DMS53 (cell line): ENCODE measurements at regions not wholly inside any gene's neighbourhood (a gene's known extent, or its start where the extent isn't known, plus 50 kb on each side); places are given as distances from the start of the nearest gene placed in this dataset.
"Not testable (repeated sequence)": the region's sequence is repeated elsewhere in the genome, so short reads cannot be mapped to it uniquely, and the experiment has no call there.

Experiments
- DNase-seq: peaks from one replicate; lab custom pipeline; 2025; lab: John Stamatoyannopoulos, UW

DNA sequence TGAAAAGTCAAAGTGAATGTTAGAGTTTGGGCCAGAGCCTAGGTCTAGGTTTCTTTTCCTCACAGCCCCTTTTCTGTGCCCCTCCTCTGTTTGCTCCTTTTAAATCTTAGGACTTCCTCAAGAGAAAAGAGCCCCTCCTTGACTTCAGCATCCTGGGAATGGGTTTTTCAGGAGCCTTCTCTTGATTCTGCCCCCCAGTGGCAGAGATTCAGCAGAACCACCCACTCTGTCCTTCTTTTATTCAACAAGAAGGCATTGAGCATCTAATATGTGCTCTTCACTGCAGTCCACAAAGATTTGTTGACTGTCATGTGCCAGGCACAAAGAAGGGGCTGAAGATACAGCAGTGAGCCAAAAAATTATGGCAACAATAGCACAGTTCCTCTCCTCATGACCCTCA lies 270.8 kb upstream of the CDH5 start:
- no peak for DNase-seq

DNA sequence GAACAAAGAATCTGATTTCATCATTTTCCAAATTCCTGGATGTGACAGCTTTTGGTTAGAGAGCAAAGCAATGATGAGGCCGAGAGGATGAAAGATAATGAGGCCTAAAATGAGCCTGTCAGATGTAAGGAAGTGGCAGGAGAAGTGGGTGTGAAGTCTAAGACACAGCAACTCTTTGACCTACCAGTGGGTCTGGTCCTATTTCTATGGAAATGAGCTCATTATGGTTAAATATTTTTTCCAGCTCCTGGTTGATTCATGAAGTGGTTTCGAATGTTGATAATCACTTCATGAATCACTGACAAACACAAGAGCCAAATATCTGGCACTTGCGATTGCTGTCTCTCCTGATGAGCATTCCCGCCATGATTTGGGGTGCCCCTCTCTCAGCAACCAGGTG lies 273.3 kb upstream of the CDH5 start:
- DNase-seq, result no peak

DNA sequence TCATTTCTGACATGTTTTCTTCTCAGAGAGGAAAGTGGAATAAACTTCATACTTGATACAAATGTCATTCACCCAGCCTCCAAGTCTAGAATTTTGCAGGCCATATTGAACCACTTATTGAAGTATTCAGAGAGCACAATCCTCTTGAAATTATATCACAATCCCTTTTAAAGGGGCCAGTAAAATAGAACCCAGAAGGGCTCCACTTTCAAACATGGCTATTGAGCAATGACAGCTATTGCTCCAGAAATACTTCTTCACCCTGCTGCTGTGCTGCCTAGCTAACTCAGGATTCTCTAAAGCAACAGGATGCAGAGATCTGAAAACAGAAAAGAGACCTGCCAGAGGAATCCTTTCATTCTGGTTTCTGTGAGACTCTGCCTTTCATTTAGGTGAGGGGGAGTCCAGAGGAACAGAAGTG lies 275.0 kb upstream of the CDH5 start:
- DNase-seq, result no peak

DNA sequence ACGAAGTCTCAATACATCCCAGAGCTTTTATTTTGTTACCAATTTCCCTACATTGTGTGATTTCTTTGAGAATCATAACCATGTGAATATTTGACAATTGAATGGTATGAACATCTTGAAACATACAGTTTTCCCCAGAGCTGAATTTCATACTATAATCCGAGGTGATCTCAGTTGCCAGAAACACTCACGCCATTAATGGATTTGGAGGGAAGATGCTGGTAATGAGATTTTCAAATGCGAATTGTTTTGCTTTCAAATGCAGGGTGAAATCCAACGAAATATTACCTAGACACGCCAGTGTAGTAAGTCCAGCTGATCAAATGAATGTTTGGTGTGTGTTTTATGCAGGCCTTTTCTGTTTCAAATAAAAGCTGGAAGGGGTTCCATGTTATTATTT lies 277.8 kb upstream of the CDH5 start:
- DNase-seq, result no peak

DNA sequence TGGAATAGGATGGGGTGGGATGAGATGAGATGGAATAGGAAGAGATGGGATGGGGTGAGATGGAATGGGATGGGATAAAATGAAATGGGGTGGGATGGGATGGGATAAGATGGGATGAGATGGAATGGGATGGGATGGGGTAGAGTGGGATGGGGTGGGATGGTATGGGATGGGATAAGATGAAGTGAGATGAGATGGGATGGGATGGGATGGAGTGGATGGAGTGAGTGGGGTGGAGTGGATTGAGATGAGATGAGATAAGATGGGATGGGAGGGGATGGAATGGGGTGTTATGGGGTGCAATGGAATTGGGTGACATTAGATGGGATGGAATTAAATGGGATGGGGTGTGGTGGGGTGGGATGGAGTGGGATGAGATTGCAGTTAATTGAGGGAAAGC lies 279.2 kb upstream of the CDH5 start:
- DNase-seq, result no peak

DNA sequence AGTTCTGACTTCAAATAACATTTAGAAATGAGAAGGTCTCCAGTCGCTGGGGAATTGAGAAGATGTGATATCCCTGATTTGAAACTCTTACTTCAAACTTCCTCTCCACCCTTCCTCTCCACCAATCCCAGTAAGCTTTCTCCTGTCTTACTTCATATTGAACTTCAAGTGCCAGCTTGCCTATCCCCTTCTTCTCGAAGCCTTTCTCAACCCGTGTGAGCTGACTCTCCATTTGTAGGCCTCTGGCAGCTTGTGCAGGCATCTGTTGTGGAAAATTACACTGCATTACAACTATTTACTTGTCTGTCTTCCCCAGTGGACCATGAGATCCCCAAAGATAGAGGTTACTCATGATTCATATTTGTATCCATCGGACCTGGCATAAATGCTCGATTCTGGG lies 280.8 kb upstream of the CDH5 start:
- DNase-seq, result no peak

DNA sequence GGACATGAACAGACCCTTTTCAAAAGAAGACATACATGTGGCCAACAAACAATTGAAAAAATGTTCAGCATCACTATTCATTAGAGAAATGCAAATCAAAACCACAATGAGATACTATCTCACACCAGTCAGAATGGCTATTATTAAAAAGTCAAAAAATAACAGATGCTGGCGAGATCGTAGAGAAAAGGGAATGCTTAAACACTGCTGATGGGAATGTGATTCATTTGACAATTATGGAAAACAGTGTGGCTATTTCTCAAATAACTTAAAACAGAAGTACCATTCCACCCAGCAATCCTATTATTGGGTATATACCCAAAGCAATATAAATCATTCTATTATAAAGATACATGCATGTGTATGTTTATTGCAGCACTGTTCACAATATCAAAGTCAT lies 281.8 kb upstream of the CDH5 start:
- not testable (repeated sequence) for DNase-seq

DNA sequence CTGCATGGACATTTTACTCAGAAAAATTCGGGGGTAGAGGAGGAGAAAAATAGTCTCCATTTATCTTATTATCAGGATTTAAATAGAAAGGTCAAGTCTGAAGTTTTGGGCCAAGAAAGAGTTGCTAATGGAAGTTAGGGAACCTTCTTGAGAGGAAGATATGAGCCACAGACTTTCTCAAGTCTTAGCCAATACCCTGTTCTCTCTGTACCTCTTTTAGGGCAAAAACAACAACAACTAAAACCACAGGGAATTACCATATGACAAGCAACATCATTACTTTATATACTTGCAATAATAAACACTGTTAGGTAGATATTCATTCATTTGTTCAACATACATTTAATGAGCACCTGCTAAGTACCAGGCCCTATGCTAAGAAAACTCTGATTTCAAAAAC lies 282.2 kb upstream of the CDH5 start:
- no peak for DNase-seq

DNA sequence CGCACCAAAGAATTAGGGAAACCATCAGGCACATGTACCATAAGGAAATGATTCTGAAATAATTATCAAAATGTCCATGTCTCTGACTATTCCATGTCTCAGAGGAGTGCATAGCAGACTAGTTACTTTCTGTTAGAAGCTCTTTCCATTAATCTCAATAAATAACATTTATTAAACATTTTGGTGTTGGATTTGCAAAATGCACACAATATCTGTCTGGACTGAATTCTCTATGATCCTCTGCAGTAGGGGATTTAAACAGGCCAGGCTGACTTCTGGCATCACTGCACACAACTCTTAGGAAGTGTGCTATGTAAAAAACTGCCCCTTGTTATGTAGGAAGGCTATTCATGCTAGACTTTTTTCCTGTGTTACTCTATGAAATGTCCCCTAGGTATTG lies 283.3 kb upstream of the CDH5 start:
- no peak for DNase-seq

DNA sequence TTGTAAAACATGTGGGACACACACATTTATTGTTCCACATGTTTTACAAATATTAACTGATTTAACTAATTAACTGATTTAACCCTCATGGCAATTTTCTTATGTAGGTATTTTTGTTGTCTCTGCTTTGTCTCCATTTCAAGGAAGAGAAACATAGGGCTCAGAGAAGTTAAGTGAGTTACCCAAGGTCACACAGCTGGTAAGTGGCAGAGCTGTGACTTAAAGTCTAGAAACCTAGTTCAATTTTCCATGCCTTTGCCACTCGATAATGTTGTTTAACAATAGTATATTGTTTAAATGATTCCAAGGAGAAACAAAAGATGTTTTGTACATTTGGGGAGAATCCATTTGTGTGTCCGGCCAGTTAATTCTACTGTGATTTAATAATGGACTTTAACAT lies 284.1 kb upstream of the CDH5 start:
- no peak for DNase-seq

DNA sequence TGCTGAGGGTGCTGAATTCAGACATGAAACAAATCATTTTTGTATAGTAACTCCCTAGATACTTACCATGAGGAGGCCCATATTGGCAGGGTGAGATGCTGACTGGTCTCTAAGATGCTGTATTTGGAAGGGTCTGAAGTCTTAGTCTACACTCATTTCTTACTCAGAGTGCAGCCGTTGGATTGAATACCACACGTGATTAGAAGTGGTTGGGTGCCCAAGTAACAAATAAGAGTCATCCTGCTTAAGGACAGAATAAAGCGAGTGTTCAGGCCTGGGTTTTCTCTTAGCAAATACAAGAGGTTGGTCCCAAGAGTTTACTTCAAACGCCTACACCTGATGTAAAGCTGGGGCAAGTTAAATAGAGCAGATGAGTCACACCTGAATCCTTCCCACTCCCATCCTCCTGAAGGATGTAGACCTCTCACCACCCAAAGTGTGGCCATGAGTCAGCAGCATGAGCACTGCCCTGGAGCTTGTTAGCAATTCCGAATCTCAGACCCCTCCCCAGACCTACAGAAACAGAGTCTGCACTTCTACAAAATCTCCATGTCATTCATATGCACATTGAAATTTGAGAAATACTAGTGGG lies 284.6 kb upstream of the CDH5 start:
- peak; percentile 9 for DNase-seq

DNA sequence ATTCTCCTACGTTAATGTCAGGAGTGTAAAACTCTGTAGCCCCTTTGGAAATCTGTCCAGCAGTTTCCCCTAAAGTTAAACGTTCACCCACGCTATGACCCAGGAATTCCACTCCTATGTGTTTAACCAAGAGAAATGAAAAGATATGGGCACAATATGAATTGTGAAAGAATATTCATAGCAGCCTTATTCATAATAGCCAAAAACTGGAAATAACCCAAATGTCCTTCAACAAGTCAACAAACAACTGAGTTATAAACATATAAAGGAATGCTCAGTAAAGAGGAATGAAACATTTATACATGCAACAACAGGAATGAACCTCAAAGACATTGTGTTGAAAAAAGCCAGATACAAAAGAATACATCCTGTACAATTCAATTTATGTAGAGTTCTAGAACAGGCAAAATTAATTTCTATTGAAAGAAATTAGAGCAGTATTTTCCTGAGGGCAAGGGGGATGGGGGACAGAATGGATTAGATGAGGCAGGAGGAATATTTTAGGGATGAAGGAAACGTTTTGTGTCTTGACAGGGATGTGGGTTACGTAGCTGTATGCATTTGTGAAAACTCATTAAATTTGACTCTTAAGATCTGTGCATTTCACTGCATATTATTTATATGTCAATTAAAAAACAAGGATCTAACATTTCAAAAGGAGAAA lies 286.7 kb upstream of the CDH5 start:
- DNase-seq, result no peak

DNA sequence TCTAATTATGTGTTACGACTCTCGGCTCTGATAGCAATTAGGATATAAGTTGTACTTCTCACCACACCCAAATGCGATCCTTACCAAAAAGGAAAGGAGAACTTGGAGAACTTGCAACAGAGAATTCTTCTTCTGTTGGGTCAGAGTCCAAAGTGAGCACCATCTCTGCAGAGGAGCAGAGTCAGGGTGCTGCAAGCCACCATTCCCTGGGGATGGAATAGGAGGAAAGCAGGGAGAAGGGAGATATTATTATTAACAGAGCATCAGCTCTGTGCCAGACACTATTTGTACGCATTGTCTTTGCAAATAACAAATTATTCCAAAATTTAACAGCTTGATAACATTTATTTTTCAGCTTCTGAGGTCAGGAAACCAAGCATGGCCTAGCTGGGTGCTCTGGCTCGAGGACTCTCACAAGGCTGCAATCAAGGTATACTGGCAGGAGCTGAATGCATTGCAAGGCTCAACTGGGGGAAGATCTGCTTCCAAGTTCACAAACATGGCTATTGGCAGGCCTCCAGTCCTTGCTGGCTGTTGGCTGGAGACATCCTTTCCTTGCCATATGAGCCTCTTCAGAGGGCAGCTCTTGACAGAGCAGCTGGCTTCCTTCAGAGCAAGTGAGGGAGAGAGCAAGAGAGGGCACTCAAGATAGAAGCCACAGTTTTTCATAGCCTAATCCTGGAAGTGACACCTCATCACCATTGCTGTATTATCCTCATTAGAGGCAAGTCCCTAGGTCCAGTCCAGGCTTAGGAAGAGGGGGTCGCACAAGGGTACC lies 296.2 kb upstream of the CDH5 start:
- no peak for DNase-seq

DNA sequence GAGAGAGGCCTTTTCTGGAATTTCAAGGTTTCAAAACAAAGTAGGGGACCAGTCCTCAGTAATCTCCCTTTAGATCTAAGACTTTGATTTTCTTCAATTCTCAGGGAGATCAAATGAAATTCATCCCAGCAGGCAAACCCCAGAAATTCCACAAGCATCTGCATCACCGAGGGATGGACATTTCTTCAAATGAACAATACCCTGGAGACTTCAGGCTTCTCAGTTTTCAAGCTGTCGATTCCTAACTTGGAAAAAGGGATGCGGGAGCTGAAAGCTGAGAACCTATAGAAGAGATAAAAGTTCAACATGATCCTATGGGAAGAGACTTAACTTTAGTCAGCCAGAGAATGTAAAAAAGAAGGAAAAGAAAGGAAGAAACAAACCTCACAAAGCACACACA lies 296.9 kb upstream of the CDH5 start:
- DNase-seq, result no peak

DNA sequence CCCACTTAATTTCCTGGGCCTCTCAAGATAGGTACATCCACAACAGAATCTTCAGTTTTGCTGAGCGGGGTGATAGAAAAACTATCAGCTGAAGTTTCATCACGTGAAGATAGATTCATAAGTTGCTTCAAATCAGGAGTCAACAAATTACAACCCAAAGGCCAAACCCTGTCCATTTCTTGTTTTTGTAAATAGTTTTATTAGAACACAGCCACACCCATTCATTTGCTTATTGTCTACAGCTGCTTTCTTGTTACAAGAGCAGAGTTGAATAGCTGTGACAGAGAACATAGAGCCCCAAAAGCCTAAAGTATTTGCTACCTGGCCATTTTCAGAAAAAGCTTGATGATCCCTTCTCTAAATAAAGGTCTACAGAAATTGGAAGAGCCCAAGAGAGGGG lies 300.1 kb upstream of the CDH5 start:
- DNase-seq, result no peak

DNA sequence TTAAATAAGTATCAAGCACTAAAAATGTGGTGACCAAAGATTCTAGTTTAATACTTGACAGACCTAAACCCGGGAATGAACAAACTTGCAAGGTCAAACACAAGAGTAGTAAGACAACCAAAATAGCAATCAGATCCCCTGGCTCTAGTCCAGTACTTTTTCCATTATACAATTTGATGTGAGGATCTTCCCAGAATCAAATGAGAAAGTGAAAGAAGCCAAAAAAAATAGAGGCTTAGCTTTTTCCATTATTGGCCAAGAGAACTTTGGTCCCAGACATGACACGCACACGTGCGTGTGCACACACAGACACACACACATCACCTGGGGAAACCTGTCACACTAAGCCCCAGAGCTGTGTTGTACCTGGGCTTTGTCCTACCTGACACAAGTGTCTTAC lies 300.6 kb upstream of the CDH5 start:
- DNase-seq, result no peak

DNA sequence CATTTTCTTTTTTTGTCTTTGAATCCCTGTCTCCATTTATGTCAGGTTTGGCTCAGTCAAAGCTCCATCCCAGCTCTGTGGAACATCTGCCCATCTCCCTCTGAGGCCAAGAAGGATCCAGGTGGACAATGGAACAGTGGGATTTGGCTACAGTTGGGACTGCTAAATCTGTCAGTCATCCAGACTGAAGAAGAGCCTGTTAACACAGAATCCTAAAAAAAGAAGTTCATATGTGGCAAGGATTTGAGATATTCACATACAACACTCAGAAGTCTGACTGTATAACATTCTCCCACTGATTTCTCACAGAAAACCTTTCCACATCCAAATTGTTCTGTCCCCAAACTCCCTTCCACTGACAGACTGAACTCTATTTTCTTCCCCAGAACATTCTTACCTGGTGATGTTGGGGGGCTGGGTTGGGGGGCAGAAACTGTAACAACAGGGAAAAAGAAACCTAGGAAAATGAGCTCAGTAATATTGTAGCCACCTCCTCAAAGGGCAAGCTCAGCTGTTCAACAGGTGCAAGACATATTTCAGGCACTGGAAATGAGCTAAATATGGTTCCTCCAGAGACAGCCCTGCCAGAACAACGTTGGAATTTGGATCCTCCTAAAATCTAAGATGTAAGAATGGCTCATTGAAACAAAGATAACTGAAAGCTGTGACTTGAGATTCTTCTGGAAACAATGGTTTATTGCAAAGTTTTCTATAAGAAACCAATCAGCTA lies 301.5 kb upstream of the CDH5 start:
- DNase-seq, result no peak

DNA sequence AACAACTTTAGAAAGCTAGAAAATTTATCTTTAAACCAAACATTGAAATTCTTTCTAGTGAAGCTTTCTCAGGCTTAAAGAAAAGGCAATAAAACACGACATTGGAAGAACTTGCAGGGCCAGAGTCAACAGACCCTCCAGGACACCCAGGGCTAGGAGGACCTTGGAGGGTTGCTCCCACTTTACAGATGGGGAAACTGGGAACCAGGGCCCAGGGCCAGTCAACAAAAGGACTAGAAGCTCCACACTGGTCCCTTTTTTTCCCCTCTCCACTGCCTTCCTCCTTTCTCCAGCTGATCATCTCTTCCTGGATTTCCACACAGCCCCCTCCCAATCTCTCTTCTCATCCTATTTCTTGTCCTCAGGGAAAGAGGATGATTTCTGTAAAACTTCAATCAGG lies 307.7 kb upstream of the CDH5 start:
- DNase-seq, result no peak

DNA sequence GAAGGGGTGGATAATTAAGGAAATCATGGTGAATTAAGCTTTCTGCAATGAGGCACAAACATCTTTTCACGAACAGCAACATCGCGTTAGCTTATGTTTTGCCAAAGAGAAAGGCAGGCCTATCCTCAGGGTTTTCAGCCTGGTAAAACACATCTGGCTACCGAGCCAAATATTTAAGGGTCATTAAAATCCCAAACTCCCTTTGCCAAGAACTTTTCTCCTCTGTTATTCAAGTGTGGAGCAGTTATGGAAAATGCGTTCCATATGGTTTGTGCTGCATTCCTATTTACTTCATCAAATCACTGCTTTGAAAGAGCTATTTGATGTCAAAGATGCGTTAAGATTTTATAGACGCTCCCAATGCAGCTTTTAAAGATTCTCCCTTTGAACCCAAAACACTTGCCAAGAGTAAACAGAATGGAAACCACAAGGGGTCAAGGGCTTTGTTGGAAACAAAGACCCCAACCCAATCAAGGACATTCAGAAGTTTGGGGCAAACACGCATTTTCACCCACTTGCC lies 308.3 kb upstream of the CDH5 start:
- DNase-seq, result no peak

DNA sequence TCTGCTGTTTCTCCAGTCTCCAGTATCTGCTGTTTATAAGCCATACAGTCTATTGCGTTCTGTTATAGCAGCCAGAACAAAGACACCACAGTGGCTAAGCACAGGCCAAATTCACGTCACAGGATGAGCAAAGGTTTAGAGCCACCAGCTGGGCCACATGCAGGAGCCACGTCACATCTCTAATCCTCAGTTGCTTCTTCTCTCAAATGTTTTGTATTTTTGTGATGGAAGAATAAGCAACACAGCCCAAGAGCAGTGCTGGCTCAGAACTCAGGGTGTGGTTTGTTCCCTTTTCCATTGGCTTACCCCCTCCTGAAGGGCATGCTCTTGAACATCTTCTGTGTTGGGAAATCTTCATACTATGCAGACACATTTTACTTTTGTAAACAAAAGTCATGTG lies 309.4 kb upstream of the CDH5 start:
- DNase-seq, result no peak

DNA sequence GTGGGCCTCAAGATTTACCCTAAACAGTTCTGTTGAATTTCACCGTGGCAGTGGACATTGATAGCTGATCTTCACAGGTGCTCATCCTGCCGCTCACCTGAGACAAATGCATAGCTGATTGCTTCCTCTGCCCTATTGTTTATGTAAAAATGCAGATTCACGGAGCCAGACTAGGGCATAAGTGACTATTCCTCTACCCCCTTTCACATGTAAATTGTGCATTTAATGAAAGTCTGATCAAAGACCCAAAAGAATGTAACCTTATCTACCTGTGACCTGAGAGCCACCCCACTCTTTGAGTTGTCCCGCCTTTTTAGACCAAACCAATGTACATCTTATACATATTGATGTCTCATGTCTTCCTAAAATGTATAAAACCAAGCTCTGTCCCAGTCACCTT lies 312.4 kb upstream of the CDH5 start:
- DNase-seq, result no peak

DNA sequence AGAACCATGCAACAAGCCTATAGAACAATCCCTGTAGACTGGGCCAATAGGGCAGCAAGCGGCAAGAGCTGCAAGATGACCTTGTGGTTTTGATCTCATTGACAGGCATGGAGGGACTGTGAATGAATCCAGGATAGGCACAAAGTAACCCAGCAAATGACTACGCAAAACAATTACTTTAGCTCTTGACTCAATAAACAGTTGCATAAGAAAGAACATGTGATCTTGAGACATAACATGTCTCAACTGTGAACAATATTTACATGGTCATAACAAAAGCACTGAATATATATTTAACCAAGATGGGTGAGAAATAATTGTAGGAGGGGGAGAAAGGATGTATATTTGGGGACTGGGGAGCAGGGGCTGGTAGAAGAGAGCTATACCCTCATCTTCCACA lies 313.7 kb upstream of the CDH5 start:
- no peak for DNase-seq

DNA sequence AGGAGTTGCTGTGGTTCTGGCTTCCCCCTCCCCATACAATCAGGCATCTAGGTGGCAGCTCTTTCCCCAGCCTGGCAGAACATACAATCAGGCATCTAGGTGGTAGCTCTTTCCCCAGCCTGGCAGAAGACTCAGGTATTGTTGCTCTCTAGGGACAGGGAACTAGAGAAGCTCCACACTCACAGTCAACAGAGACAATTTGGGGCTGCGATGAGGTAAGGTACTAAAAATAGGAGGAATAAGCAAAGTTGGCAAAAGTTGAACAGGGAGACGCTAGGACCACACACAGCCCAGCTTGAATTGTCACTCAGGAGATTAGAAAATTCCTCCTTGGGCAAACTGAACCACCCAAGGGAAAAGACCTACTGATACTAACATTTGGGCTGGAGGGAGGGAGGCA lies 315.5 kb upstream of the CDH5 start:
- DNase-seq, result no peak
